ENCODE measurements at regions not wholly inside any gene's neighbourhood (a gene's known extent, or its start where the extent isn't known, plus 50 kb on each side); places are given as distances from the start of the nearest gene placed in this dataset.

GRCh38 chr3:67937498-67938118 is 283.2 kb upstream of the SUCLG2 start (continued):
- TF ChIP-seq CHD7 (IDR thresholded peaks at IDR 0.05; ENCODE audit: insufficient replicate concordance, low read length): no peak
- TF ChIP-seq TCF12 (IDR thresholded peaks at IDR 0.05; ENCODE audit: low read depth, low read length): no peak
- no peak for TF ChIP-seq BACH1 (IDR thresholded peaks at IDR 0.05; ENCODE audit: low read length)
- TF ChIP-seq ATF3 (IDR thresholded peaks at IDR 0.05; ENCODE audit: insufficient read depth, low read depth, low read length): no peak
- TF ChIP-seq HDAC2 (IDR thresholded peaks at IDR 0.05; ENCODE audit: borderline replicate concordance in 1 of 2, low read depth in 2 of 2, low read length in 2 of 2): no peak
- no peak for TF ChIP-seq SAP30 (IDR thresholded peaks at IDR 0.05; ENCODE audit: insufficient read depth, insufficient replicate concordance, low read length)
- TF ChIP-seq CHD2 (IDR thresholded peaks at IDR 0.05; ENCODE audit: low read length): no peak
- TF ChIP-seq SUZ12 (IDR thresholded peaks at IDR 0.05; ENCODE audit: low read length): no peak
- no peak for TF ChIP-seq POLR2A (IDR thresholded peaks at IDR 0.05; ENCODE audit: control extremely low read depth in 1 of 2, low read depth in 2 of 2, low read length in 2 of 2)
